ENCODE measurements at regions not wholly inside any gene's neighbourhood (a gene's known extent, or its start where the extent isn't known, plus 50 kb on each side); places are given as distances from the start of the nearest gene placed in this dataset.

DNA sequence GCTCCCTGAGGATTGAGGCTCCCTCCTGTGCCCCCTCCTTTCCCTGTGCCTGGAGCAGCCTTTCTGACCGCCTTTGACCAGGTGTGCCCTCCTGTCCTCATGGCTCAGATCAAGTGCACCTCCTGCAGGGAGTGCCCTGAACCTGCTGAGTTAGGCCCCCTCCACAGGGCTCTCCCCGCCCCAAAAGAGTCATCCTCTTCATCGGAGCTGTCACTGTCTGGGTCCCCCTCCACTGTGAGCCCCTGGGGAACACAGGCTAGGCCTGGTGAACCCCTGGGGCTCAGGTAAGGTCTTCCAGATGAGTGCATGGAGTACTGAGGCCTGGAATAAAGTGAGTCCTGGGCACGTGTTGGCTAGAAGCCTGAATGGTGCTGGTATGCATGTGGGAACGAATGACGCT lies 173.5 kb downstream of the INHBB start:
- Histone ChIP-seq H3K36me3 (replicated peaks; ENCODE audit: insufficient read depth, low read depth) (no peaks in the 10 kb centered on the region), H3K27ac (no peak overlapping the region), H3K79me2 (no peaks in the 10 kb centered on the region), H3K4me1 (ENCODE audit: insufficient read depth) (peaks cover 18% of the 10 kb centered on the region), H3K4me2 (no peak overlapping the region), H3K4me3 (no peak overlapping the region), H3K9me2 (replicated peaks; ENCODE audit: insufficient read depth) (no peaks in the 10 kb centered on the region), H3K27me3 (no peaks in the 10 kb centered on the region), H4K20me1 (ENCODE audit: insufficient read depth, poor library complexity, severe bottlenecking) (no peaks in the 10 kb centered on the region), H3K9me3 (ENCODE audit: low read depth) (no peaks in the 10 kb centered on the region), H2AFZ (no peak overlapping the region)
- 91% methylated on average over 6 of the region's 6 CpGs for WGBS (ENCODE audit: low lambda C conversion rate, missing lambda C conversion rate)
- TF ChIP-seq EZH2 (IDR thresholded peaks at IDR 0.05; ENCODE audit: borderline replicate concordance) (no peak), EZH2phosphoT487 (IDR thresholded peaks at IDR 0.05; ENCODE audit: low read depth, severe bottlenecking, unreplicated experiment) (no peak)
- TF ChIP-seq, protein P1, sequence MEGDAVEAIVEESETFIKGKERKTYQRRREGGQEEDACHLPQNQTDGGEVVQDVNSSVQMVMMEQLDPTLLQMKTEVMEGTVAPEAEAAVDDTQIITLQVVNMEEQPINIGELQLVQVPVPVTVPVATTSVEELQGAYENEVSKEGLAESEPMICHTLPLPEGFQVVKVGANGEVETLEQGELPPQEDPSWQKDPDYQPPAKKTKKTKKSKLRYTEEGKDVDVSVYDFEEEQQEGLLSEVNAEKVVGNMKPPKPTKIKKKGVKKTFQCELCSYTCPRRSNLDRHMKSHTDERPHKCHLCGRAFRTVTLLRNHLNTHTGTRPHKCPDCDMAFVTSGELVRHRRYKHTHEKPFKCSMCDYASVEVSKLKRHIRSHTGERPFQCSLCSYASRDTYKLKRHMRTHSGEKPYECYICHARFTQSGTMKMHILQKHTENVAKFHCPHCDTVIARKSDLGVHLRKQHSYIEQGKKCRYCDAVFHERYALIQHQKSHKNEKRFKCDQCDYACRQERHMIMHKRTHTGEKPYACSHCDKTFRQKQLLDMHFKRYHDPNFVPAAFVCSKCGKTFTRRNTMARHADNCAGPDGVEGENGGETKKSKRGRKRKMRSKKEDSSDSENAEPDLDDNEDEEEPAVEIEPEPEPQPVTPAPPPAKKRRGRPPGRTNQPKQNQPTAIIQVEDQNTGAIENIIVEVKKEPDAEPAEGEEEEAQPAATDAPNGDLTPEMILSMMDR (IDR thresholded peaks at IDR 0.05; ENCODE audit: poor library complexity): no peak
- no peak for DNase-seq (ENCODE audit: low spot score)

DNA sequence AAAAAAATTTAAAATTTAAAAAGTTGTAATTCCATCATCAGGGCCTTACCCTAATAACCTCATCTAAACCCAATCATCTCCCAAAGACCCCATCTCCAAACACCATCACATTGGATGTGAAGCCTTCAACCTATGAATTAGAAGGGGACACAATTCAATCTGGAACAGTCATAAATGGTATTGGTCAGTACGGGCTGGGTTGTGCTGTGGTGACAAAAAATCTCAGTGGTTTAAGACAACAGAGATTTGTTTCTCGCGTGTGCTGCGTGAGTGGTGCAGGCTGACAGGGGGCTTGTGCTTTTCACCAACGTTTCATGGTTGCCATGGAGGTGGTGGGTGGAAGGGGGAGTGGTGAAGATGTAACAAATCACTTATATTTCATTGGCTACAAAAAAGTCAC lies 174.5 kb downstream of the INHBB start:
- no peaks in the 10 kb centered on the region for H3K36me3 ChIP-seq (replicated peaks; ENCODE audit: insufficient read depth, low read depth)
- H3K9me2 ChIP-seq (replicated peaks; ENCODE audit: insufficient read depth): no peaks in the 10 kb centered on the region
- H3K4me3 ChIP-seq: no peak overlapping the region
- no peak for DNase-seq (ENCODE audit: low spot score)
- no peaks in the 10 kb centered on the region for H3K79me2 ChIP-seq
- H3K4me1 ChIP-seq (ENCODE audit: insufficient read depth): peaks cover 25% of the 10 kb centered on the region
- no peaks in the 10 kb centered on the region for H3K9me3 ChIP-seq (ENCODE audit: low read depth)
- no peak overlapping the region for H2AFZ ChIP-seq
- TF ChIP-seq EZH2phosphoT487 (IDR thresholded peaks at IDR 0.05; ENCODE audit: low read depth, severe bottlenecking, unreplicated experiment) (no peak), EZH2 (IDR thresholded peaks at IDR 0.05; ENCODE audit: borderline replicate concordance) (no peak)
- TF ChIP-seq, protein P1 (IDR thresholded peaks at IDR 0.05; ENCODE audit: poor library complexity): no peak
- WGBS (ENCODE audit: low lambda C conversion rate, missing lambda C conversion rate): 93% methylated on average over 5 of the region's 5 CpGs
- no peaks in the 10 kb centered on the region for H3K27me3 ChIP-seq
- H3K4me2 ChIP-seq: no peak overlapping the region
- no peaks in the 10 kb centered on the region for H4K20me1 ChIP-seq (ENCODE audit: insufficient read depth, poor library complexity, severe bottlenecking)
- no peak overlapping the region for H3K27ac ChIP-seq

GRCh38 chr2:120520929-120521912 lies 175.3 kb downstream of the INHBB start:
- TF ChIP-seq, protein P1 (IDR thresholded peaks at IDR 0.05; ENCODE audit: poor library complexity): peak; percentile 53
- TF ChIP-seq EZH2phosphoT487 (IDR thresholded peaks at IDR 0.05; ENCODE audit: low read depth, severe bottlenecking, unreplicated experiment) (no peak), EZH2 (IDR thresholded peaks at IDR 0.05; ENCODE audit: borderline replicate concordance) (no peak)
- Histone ChIP-seq H3K27me3 (no peaks in the 10 kb centered on the region), H3K27ac (peak overlapping the region; percentile 75), H3K9me2 (replicated peaks; ENCODE audit: insufficient read depth) (no peaks in the 10 kb centered on the region), H3K9me3 (ENCODE audit: low read depth) (no peaks in the 10 kb centered on the region), H3K79me2 (no peaks in the 10 kb centered on the region), H3K4me1 (ENCODE audit: insufficient read depth) (peaks cover 31% of the 10 kb centered on the region), H3K36me3 (replicated peaks; ENCODE audit: insufficient read depth, low read depth) (no peaks in the 10 kb centered on the region), H2AFZ (no peak overlapping the region), H3K4me2 (no peak overlapping the region), H4K20me1 (ENCODE audit: insufficient read depth, poor library complexity, severe bottlenecking) (no peaks in the 10 kb centered on the region), H3K4me3 (no peak overlapping the region)
- no peak for DNase-seq (ENCODE audit: low spot score)
- 57% methylated on average over 13 of the region's 13 CpGs for WGBS (ENCODE audit: low lambda C conversion rate, missing lambda C conversion rate)

All from hepatocyte (in vitro differentiated cells).